ENCODE measurements at regions not wholly inside any gene's neighbourhood (a gene's known extent, or its start where the extent isn't known, plus 50 kb on each side); places are given as distances from the start of the nearest gene placed in this dataset.
A peak's percentile ranks its signal among the peaks of the same experiment; 100 is the strongest.

GRCh38 chr22:22396741-22397291 lies 111.7 kb downstream of the ZNF280B start:
- peak; percentile 18 for DNase-seq

GRCh38 chr22:22397292-22397870 lies 111.2 kb downstream of the ZNF280B start:
- DNase-seq: peak; percentile 91

DNA sequence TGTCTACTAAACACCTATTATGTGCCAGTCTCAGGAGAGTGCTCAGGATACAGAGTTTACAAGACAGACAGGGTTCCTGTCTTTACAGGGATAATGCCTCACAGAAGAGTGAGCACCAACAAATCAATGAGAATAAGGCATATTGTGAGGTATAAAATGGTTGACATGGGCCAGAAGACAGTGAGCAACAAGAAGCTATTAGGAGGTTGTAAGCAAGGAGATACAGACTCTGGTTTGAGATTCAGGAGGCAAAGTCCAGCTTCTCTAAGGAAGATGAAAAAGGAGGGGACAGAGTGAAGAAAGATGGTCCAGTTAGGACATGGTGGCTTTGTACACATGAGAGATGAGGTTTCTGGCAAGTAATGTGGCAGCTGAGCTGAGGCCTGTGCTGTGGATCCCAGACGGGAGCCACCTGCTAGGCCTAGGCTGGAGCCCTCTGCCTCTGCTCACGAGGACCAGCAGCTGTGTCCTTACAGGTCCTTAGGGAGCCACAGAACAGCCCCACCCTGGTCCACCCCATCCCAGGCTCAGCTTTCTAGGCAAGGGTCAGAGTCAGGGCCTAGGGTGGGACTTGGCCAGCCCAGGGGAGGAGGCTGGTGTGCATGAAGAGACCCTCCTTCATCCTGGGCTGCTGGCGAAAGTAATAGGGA lies 110.5 kb downstream of the ZNF280B start:
- peak; percentile 33 for DNase-seq

DNA sequence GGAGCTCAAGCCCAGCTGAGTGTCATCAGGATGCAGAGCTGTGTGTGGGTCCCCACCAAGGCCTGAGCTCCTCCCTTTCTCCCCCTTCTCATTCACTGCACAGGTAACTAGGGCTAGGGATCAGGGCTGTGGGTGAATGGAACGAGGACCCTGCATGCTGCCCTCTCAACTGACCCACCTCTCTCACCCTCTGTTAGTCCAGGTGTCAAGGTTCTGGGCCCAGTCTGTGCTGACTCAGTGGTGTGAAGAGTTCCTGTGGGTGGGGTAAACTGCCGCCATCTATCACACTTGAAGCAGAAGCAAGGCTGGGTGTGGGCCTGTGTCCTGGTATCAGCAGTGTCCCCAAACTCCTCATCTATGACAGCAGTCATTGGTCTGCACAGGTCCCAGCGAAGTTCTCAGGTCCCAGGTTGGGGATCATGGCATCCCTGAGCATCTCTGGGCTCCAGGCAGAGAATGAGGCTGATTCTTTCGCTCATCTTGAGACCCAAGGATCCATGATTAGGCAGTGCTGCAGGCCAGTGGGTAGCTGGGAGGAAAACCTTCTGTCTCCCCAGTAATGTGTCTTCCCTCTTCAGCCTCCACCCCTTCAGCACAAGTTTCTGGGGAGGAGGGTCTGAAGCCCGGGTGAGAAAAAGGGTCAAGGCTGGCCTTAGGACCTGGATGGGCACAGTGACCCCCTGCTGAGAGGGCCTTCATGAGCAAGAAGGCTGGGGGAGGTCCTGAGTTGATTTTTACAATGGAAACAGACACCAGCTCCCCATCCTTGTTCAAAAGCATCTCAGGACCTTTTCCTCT lies 109.8 kb downstream of the ZNF280B start:
- no peak for DNase-seq

DNA sequence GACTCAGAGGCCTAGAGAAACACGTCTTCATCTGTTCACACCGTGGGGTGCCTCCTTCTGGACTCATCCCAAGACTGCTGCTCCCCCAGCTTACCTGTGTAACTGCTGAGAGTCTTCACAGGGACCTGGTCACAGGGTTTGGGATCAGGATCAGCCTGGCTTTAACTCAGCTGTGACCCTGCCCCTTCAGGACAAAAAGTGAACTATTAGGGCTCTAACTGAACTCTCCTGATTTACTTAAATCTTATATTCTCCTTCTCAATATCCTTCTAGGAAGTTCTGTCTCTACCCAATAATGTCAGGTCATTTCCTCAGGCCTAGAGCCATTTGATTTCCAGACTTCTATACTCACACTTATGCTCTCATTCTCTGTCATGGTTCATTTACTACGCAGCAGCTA lies 108.4 kb downstream of the ZNF280B start:
- no peak for DNase-seq

- no peak for DNase-seq
Observed at GRCh38 chr22:22400964-22401363, 107.6 kb downstream of the ZNF280B start.

- no peak for DNase-seq
Observed at GRCh38 chr22:22401381-22401780, 107.2 kb downstream of the ZNF280B start.

GRCh38 chr22:22403306-22403705 lies 105.2 kb downstream of the ZNF280B start:
- DNase-seq: no peak

DNA sequence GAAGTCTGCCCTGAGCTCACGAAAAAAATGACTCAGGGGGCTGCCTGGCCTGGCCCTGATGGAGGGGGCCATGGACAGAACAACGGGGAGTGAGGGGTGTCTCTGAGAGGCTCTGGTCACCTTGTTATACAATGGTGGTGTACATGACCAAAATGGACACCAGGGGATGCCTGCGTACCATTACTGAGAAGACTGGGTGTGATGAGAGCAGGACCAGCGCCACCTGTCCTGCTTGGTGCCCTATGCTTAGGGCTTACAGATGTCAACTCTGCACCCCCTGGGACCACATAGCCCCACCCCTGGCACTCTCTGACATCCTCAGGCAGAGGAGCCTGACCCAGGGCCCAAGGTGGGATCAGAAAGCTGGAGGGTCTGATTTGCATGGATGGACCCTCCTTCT lies 104.8 kb downstream of the ZNF280B start:
- no peak for DNase-seq

DNA sequence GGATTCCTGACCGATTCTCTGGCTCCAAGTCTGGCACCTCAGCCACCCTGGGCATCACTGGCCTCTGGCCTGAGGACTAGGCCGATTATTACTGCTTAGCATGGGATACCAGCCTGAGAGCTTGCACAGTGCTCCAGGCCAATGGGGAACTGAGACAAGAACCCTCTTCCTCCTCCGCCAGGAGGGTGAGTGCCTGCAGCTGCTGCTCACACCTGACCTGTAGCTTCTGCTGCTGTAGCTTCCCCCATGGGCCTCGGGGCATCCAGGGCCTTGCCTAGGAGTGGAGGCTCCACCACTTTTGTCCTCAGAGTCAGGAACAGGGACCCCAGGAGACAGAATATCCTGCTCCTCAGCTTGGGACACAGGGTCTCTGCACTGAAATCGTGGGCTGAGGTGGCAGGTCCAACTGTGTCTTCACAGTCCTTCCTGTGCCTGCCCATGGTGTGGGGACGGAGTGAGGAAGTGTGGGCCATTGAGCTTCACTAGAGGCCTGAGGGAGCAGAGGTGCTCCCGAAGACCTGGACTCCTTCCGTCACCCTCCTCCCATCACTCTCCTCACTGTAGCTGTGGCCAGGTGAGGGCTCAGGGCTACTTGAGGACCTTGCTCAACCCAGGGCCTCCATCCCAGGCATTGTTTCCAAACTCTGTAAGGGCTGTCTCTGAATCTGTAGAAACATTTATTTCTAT lies 103.8 kb downstream of the ZNF280B start:
- DNase-seq: no peak

DNA sequence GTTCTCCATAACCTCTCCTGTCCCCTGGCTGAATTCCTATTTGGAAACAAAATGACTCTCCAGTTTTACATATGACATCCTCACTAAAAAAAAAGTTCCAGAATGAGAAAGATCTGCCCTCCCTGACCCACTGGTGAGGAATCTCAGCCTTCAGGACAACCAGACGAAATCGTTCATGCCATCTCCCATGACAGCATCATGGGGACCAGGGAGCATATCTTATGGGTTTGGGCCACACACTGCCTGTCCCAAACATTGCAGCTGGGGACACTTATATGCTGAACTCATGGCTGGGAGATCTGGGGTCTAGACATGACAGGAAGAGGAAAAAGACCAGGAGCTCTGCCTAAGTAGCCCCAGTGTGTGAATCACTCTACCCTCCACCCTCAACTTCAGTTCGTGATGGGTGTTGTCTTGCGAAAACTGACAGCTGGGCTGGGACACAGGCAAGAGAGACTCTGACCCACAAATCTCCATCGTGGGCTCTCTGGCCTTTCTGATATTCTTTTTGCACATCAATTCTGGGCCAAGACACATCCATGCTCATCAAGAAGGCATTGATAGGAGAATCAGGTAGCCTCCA lies 102.0 kb downstream of the ZNF280B start:
- DNase-seq: no peak

- DNase-seq: no peak
Observed at GRCh38 chr22:22407061-22407460, 101.5 kb downstream of the ZNF280B start.

GRCh38 chr22:22408269-22408668 lies 100.3 kb downstream of the ZNF280B start:
- no peak for DNase-seq

- DNase-seq: peak; percentile 54
Observed at GRCh38 chr22:22408731-22409696, 99.5 kb downstream of the ZNF280B start.

DNA sequence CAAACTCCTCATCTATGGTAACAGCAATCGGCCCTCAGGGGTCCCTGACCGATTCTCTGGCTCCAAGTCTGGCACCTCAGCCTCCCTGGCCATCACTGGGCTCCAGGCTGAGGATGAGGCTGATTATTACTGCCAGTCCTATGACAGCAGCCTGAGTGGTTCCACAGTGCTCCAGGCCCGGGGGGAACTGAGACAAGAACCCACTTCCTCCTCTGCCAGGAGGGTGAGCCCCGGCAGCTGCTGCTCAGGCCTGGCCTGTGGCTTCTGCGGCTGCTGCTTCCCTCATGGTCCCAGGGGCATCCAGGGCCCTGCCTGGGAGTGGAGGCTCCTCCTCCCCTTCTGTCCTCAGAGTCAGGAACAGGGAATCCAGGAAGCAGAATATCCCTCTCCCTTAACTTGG lies 98.4 kb downstream of the ZNF280B start:
- DNase-seq: no peak

DNA sequence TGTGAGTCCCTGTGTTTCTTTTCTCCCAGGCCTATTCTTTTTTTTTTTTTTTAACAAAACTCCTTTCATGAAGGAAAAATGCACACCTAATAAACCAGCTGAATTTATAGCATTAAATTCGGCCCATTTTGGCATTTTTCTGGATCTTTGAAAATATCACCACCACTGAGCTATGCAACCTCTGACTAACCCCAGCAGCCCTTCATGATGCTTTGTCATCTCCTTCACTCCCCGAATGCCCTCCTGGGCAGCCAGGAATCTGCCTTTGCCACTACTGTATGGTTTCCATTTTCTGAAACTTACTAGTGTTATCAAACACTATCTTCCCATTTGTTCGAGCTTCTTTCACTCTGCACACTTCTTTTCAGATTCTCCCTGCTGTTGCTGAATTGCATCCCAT lies 97.9 kb downstream of the ZNF280B start:
- no peak for DNase-seq

DNA sequence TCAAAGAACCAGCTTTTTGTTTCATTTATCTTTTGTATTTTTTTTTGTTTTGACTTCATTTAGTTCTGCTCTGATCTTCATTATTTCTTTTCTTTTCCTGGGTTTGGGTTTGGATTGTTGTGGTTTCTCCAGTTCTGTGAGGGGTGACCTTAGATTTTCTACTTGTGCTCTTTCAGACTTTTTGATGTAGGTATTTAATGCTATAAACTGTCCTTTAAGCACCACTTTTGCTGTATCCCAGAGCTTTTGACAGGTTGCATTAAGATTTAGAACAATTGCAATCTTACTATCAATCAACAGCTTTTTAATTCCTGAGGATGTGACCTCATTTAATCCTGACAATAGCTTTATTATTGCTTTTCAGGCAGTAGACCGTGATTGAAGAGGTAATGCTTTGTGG lies 94.3 kb downstream of the ZNF280B start:
- DNase-seq: no peak

DNA sequence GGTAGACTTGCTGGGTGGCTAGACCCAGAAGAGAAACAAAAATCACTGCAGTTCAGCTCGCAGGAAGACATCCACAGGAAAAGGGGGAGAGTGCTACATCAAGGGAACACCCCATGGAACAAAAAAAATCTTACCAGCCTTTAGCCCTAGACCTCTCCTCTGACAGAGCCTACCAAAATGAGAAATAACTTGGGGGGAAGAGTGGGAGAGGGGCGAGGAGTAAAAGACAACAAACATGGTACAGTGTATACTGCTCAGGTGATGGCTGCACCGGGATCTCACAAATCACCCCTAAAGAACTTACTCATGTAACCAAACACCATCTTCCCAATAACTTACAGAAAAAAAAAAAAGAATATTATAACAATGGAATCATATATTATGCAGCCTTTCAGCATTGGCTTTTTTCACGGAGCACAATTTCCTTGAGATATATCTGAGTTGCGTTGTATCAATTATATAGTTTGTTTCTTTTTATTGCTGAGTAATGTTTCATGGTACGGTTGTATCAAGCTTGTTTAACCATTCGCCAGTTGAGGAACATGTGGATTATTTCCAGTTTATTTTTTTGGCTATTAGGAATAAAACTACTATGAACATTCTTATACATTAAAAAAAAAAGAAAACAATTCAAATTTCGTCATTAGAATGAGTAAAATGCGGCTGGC lies 90.9 kb downstream of the ZNF280B start:
- DNase-seq: no peak

- DNase-seq: no peak
Observed at GRCh38 chr22:22418163-22418549, 90.4 kb downstream of the ZNF280B start.

DNA sequence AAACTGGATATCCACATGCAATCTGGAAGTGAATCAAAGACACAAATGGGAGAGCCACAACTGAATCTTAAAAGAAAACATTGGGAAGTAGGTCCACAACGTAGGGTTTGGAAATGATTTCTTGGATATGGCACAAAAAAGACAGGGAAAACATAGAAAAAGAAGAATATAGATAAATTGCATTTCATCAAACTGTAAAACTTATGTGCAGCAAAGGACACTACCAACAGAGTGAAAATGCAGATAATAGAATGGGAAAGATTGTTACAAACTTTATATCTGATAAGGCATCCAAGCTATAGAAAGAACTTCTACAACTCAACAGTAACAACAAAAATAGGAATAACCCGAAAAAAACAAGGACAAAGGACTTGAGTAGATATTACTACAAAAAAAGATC lies 89.6 kb downstream of the ZNF280B start:
- DNase-seq: no peak

- DNase-seq: no peak
Observed at GRCh38 chr22:22420580-22420979, 88.0 kb downstream of the ZNF280B start.

Data from DMS53 (cell line).